ENCODE measurements at regions not wholly inside any gene's neighbourhood (a gene's known extent, or its start where the extent isn't known, plus 50 kb on each side); places are given as distances from the start of the nearest gene placed in this dataset.

GRCh38 chr6:22221630-22222029 is 75.2 kb downstream of the PRL start:
- DNase-seq, result no peak
- ChIA-PET POLR2A (no interaction called here), CTCF (no interaction called here)
- Histone ChIP-seq H3K9ac (no peak overlapping the region), H3K27ac (ENCODE audit: low read depth in 2 of 2, low read length in 1 of 2) (no peak overlapping the region), H3K27me3 (ENCODE audit: insufficient read depth) (no peaks in the 10 kb centered on the region), H2AFZ (ENCODE audit: low read depth) (no peak overlapping the region), H3K4me2 (no peak overlapping the region), H3K36me3 (replicated peaks in 1 of 2; ENCODE audit: control insufficient read depth in 1 of 2, insufficient read depth in 2 of 2, low read length in 1 of 2) (no peaks in the 10 kb centered on the region), H4K20me1 (ENCODE audit: insufficient read depth) (no peaks in the 10 kb centered on the region), H3K4me1 (ENCODE audit: control insufficient read depth in 1 of 2, insufficient read depth in 2 of 2, low read depth in 1 of 2, low read length in 1 of 2) (no peaks in the 10 kb centered on the region), H3K9me3 (no peaks in the 10 kb centered on the region), H3K9me2 (no peaks in the 10 kb centered on the region), H3F3A (replicated peaks; ENCODE audit: insufficient read depth) (peaks cover 4% of the 10 kb centered on the region), H3K4me3 (ENCODE audit: low read depth in 2 of 2, low read length in 1 of 2) (no peak overlapping the region), H3K79me2 (ENCODE audit: insufficient read depth) (no peaks in the 10 kb centered on the region)
- TF ChIP-seq JUND (IDR thresholded peaks at IDR 0.05), result no peak
- no peak for TF ChIP-seq USF2 (IDR thresholded peaks at IDR 0.05; ENCODE audit: borderline replicate concordance, low read depth, low read length)
- TF ChIP-seq, protein P1, sequence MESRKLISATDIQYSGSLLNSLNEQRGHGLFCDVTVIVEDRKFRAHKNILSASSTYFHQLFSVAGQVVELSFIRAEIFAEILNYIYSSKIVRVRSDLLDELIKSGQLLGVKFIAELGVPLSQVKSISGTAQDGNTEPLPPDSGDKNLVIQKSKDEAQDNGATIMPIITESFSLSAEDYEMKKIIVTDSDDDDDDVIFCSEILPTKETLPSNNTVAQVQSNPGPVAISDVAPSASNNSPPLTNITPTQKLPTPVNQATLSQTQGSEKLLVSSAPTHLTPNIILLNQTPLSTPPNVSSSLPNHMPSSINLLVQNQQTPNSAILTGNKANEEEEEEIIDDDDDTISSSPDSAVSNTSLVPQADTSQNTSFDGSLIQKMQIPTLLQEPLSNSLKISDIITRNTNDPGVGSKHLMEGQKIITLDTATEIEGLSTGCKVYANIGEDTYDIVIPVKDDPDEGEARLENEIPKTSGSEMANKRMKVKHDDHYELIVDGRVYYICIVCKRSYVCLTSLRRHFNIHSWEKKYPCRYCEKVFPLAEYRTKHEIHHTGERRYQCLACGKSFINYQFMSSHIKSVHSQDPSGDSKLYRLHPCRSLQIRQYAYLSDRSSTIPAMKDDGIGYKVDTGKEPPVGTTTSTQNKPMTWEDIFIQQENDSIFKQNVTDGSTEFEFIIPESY (IDR thresholded peaks at IDR 0.05; ENCODE audit: borderline replicate concordance, low read depth), result no peak
- TF ChIP-seq TAF1 (IDR thresholded peaks at IDR 0.05; ENCODE audit: borderline replicate concordance, low read depth, low read length), result no peak
- TF ChIP-seq GABPA (IDR thresholded peaks at IDR 0.05; ENCODE audit: low read depth), result no peak
- no peak for TF ChIP-seq TEAD4 (IDR thresholded peaks at IDR 0.05; ENCODE audit: borderline replicate concordance, insufficient read depth)
- no peak for TF ChIP-seq SMC3 (IDR thresholded peaks at IDR 0.05; ENCODE audit: low read depth, low read length)
- TF ChIP-seq TCF12 (IDR thresholded peaks at IDR 0.05), result no peak
- TF ChIP-seq, protein P2, sequence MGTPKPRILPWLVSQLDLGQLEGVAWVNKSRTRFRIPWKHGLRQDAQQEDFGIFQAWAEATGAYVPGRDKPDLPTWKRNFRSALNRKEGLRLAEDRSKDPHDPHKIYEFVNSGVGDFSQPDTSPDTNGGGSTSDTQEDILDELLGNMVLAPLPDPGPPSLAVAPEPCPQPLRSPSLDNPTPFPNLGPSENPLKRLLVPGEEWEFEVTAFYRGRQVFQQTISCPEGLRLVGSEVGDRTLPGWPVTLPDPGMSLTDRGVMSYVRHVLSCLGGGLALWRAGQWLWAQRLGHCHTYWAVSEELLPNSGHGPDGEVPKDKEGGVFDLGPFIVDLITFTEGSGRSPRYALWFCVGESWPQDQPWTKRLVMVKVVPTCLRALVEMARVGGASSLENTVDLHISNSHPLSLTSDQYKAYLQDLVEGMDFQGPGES (IDR thresholded peaks at IDR 0.05; ENCODE audit: low read depth, low read length), result no peak
- TF ChIP-seq NFIC (IDR thresholded peaks at IDR 0.05; ENCODE audit: borderline replicate concordance), result no peak
- no peak for TF ChIP-seq GATA2 (CRISPR knock-in tag; IDR thresholded peaks at IDR 0.05)
- no peak for TF ChIP-seq YY1 (IDR thresholded peaks at IDR 0.05; ENCODE audit: low read depth)
- TF ChIP-seq, protein P3, sequence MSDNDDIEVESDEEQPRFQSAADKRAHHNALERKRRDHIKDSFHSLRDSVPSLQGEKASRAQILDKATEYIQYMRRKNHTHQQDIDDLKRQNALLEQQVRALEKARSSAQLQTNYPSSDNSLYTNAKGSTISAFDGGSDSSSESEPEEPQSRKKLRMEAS (IDR thresholded peaks at IDR 0.05; ENCODE audit: low read depth), result no peak
- TF ChIP-seq, protein P4, sequence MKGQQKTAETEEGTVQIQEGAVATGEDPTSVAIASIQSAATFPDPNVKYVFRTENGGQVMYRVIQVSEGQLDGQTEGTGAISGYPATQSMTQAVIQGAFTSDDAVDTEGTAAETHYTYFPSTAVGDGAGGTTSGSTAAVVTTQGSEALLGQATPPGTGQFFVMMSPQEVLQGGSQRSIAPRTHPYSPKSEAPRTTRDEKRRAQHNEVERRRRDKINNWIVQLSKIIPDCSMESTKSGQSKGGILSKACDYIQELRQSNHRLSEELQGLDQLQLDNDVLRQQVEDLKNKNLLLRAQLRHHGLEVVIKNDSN (IDR thresholded peaks at IDR 0.05; ENCODE audit: borderline replicate concordance, low read depth), result no peak
- 93% methylated on average over 3 of the region's 3 CpGs for WGBS (ENCODE audit: low lambda C conversion rate)
